B cell (primary cell): ENCODE measurements at regions not wholly inside any gene's neighbourhood (a gene's known extent, or its start where the extent isn't known, plus 50 kb on each side); places are given as distances from the start of the nearest gene placed in this dataset.

Experiments used
- ATAC-seq: fragments of 200-7000 bp; cut with Tn5 transposase; one replicate; pipeline ENCODE4 v1.10.0; 2021; ENCODE audit warnings: low read depth, mild to moderate bottlenecking, moderate number of reproducible peaks, moderate library complexity
- CTCF ChIA-PET: fragments of 350-600 bp; sonication (Branson Sonifier 250); formaldehyde crosslinking; loops from one replicate; lab custom pipeline; 2021; ENCODE audit warnings: antibody characterized with exemption, inconsistent platforms; lab: Charles Lee
- POLR2A ChIA-PET: fragments of 350-600 bp; sonication (Branson Sonifier 250); formaldehyde crosslinking; loops from one replicate; lab custom pipeline; 2021; ENCODE audit warnings: antibody characterized with exemption; lab: Charles Lee
- DNase-seq: peaks from one replicate; pipeline ENCODE4 v3.0.0; 2013
- H2AFZ ChIP-seq: 2 replicates; pipeline ENCODE4 v1.6.1; 2012; ENCODE audit warnings: mild to moderate bottlenecking, low read depth, low read length; ENCODE audit not compliant: insufficient read depth, poor library complexity, severe bottlenecking
- H3K27ac ChIP-seq, 2 donors: 1 replicate in 1 of 2; 2 replicates in 1 of 2; pipeline ENCODE4 v1.5.1; 2012 to 2013; ENCODE audit warnings: low read length in 2 of 2, mild to moderate bottlenecking in 2 of 2, moderate library complexity in 1 of 2
- H3K27me3 ChIP-seq, 4 experiments: fragments of 200-600 bp in 1 of 4; sonication (generic) in 1 of 4; replicated peaks in 1 of 4; 1 replicate in 2 of 4; 2 replicates in 2 of 4; pipeline versions ENCODE4 v1.6.1 to v1.7.0; 2013 to 2016; ENCODE audit warnings: low read length in 3 of 4, mild to moderate bottlenecking in 2 of 4, mixed read lengths in 1 of 4, moderate library complexity in 1 of 4; ENCODE audit not compliant: insufficient read depth in 4 of 4, control insufficient read depth in 3 of 4; ENCODE audit errors: control extremely low read depth in 1 of 4
- H3K36me3 ChIP-seq, 2 experiments: replicated peaks in 1 of 2; 1 replicate in 1 of 2; 2 replicates in 1 of 2; pipeline versions ENCODE4 v1.6.1 to v1.7.1; 2013; ENCODE audit warnings: low read length in 1 of 2; ENCODE audit not compliant: insufficient read depth in 2 of 2, control insufficient read depth in 1 of 2; ENCODE audit errors: control extremely low read depth in 1 of 2, extremely low read depth in 1 of 2
- H3K4me1 ChIP-seq, 2 donors: fragments of 200-600 bp in 1 of 2; sonication (generic) in 1 of 2; 1 replicate in 1 of 2; 2 replicates in 1 of 2; pipeline versions ENCODE4 v1.5.1 to v1.6.1; 2013 to 2017; ENCODE audit warnings: low read length in 2 of 2; ENCODE audit not compliant: control insufficient read depth in 2 of 2, insufficient read depth in 2 of 2
- H3K4me2 ChIP-seq: replicated peaks from 2 replicates; pipeline ENCODE3; 2012; ENCODE audit warnings: mild to moderate bottlenecking, low read depth, low read length; ENCODE audit not compliant: poor library complexity, severe bottlenecking
- H3K4me3 ChIP-seq, 5 experiments: fragments of 200-600 bp in 1 of 5; sonication (generic) in 1 of 5; 1 replicate in 3 of 5; 2 replicates in 2 of 5; pipeline versions ENCODE4 v1.5.1 to v1.7.0; 2011 to 2016; ENCODE audit warnings: low read length in 4 of 5, mild to moderate bottlenecking in 4 of 5, low read depth in 2 of 5, control low read depth in 1 of 5, moderate library complexity in 1 of 5; ENCODE audit not compliant: insufficient read depth in 1 of 5; ENCODE audit errors: control extremely low read depth in 1 of 5, extremely low read depth in 1 of 5
- H3K79me2 ChIP-seq: fragments of 200-600 bp; sonication (generic); one replicate; pipeline ENCODE4 v1.6.0; 2016; ENCODE audit warnings: low read length; ENCODE audit not compliant: control insufficient read depth, insufficient read depth
- H3K9ac ChIP-seq: fragments of 200-600 bp; sonication (generic); 2 replicates; pipeline ENCODE4 v1.6.1; 2017; ENCODE audit warnings: mild to moderate bottlenecking, low read length, moderate library complexity
- H3K9me3 ChIP-seq, 3 donors: one replicate each; pipeline versions ENCODE4 v1.6.1 to v1.7.1; 2013; ENCODE audit warnings: low read length in 2 of 3; ENCODE audit not compliant: control insufficient read depth in 2 of 3, insufficient read depth in 1 of 3; ENCODE audit errors: control extremely low read depth in 1 of 3
- H4K20me1 ChIP-seq: 2 replicates; pipeline ENCODE4 v1.6.0; 2012; ENCODE audit warnings: mild to moderate bottlenecking, low read length; ENCODE audit not compliant: insufficient read depth, control insufficient read depth, poor library complexity, severe bottlenecking
- H3K27ac Mint-ChIP-seq: one replicate; pipeline ENCODE4 v1.8.0; 2021; ENCODE audit warnings: mixed read lengths
- H3K27me3 Mint-ChIP-seq: one replicate; pipeline ENCODE4 v1.8.0; 2021; ENCODE audit warnings: mixed read lengths
- H3K4me1 Mint-ChIP-seq: one replicate; pipeline ENCODE4 v1.8.0; 2021; ENCODE audit warnings: mixed read lengths
- H3K4me3 Mint-ChIP-seq: one replicate; pipeline ENCODE4 v1.8.0; 2021; ENCODE audit warnings: mixed read lengths
- H3K9me3 Mint-ChIP-seq: one replicate; pipeline ENCODE4 v1.8.0; 2022; ENCODE audit warnings: mixed read lengths; ENCODE audit not compliant: insufficient read depth
- EZH2 ChIP-seq: IDR thresholded peaks from 2 replicates; pipeline ENCODE4 v1.6.1; 2012; ENCODE audit warnings: borderline replicate concordance, low read depth, mild to moderate bottlenecking, moderate library complexity, low read length; ENCODE audit not compliant: insufficient read depth, poor library complexity, severe bottlenecking
- WGBS: methylation state at CpG from one replicate; pipeline ENCODE4 v1.1.5; 2013; ENCODE audit warnings: missing lambda C conversion rate; ENCODE audit not compliant: insufficient coverage; 5-methylcytosine and 5-hydroxymethylcytosine counted together
- intact Hi-C: fragments of 100-400 bp; cut with micrococcal nuclease; formaldehyde crosslinking; loops from one replicate; pipeline ENCODE4 v1.10.0; 2022
- TF ChIP-seq, protein P1 (sequence below): fragments of 200-600 bp; IDR thresholded peaks from one replicate; pipeline ENCODE4 v1.8.0; 2022; ENCODE audit warnings: antibody characterized with exemption, mild to moderate bottlenecking

DNA sequence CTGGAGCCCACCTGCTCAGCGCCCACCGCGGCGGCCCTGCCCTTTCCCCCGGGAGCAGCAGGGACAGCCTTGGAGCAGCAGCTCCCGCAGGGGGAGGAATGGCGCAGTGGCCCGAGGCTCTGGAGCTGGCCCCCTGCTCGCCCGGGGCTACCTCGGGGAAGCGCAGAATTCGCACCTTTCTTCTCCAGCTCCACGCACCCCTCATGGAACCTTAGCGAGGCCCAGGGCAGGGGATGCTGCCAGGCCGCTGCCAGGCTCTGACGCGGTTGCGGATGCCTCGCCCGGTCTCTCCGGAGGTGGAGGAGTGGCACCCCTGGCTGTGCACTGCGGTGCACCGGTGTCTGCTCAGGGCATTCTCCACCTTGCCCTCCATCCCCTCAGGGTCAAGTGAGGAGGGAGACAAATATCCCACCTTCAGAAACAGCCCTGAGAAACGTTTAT lies 84.9 kb upstream of the MKI67 start:
- Mint-ChIP-seq H3K4me1 (peaks cover 12% of the 10 kb centered on the region), H3K27me3 (peaks cover 31% of the 10 kb centered on the region), H3K9me3 (no peaks in the 10 kb centered on the region), H3K4me3 (peak overlapping the region; percentile 57), H3K27ac (no peak overlapping the region)
- no peaks in the 10 kb centered on the region for H3K36me3 ChIP-seq
- peak overlapping the region in 4 of 5 experiments; percentile 54 to 77 (median 72) for H3K4me3 ChIP-seq
- no peak for DNase-seq
- peaks cover 0 to 21% (median 0%) of the 10 kb centered on the region in 3 donors for H3K9me3 ChIP-seq
- H3K4me2 ChIP-seq: peak overlapping the region; percentile 82
- ChIA-PET CTCF (interaction anchor here (1.0 to 2.0 kb wide), 8 partner anchors 10 to 133 kb away, joined by 3 to 6 read pairs (median 4); no protein-coding TSS in a partner anchor), POLR2A (no interaction called here)
- TF ChIP-seq EZH2: no peak
- TF ChIP-seq, protein P1, sequence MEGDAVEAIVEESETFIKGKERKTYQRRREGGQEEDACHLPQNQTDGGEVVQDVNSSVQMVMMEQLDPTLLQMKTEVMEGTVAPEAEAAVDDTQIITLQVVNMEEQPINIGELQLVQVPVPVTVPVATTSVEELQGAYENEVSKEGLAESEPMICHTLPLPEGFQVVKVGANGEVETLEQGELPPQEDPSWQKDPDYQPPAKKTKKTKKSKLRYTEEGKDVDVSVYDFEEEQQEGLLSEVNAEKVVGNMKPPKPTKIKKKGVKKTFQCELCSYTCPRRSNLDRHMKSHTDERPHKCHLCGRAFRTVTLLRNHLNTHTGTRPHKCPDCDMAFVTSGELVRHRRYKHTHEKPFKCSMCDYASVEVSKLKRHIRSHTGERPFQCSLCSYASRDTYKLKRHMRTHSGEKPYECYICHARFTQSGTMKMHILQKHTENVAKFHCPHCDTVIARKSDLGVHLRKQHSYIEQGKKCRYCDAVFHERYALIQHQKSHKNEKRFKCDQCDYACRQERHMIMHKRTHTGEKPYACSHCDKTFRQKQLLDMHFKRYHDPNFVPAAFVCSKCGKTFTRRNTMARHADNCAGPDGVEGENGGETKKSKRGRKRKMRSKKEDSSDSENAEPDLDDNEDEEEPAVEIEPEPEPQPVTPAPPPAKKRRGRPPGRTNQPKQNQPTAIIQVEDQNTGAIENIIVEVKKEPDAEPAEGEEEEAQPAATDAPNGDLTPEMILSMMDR: no peak
- ATAC-seq: no peak
- WGBS: 61% methylated on average over 18 of the region's 25 CpGs
- no peaks in the 10 kb centered on the region for H3K79me2 ChIP-seq
- no peaks in the 10 kb centered on the region for H4K20me1 ChIP-seq
- peak overlapping the region; percentile 74 for H3K9ac ChIP-seq
- intact Hi-C loops: loop anchor here (5.0 kb wide), 5 partner anchors 64 to 1901 kb away; partner anchors contain the start of gene C10orf143
- peaks cover 8 to 12% of the 10 kb centered on the region in 2 donors for H3K4me1 ChIP-seq
- peaks cover 0 to 23% (median 2%) of the 10 kb centered on the region in 4 experiments for H3K27me3 ChIP-seq
- peak overlapping the region in 1 of 2 donors; percentile 76 for H3K27ac ChIP-seq
- H2AFZ ChIP-seq: peak overlapping the region; percentile 87

DNA sequence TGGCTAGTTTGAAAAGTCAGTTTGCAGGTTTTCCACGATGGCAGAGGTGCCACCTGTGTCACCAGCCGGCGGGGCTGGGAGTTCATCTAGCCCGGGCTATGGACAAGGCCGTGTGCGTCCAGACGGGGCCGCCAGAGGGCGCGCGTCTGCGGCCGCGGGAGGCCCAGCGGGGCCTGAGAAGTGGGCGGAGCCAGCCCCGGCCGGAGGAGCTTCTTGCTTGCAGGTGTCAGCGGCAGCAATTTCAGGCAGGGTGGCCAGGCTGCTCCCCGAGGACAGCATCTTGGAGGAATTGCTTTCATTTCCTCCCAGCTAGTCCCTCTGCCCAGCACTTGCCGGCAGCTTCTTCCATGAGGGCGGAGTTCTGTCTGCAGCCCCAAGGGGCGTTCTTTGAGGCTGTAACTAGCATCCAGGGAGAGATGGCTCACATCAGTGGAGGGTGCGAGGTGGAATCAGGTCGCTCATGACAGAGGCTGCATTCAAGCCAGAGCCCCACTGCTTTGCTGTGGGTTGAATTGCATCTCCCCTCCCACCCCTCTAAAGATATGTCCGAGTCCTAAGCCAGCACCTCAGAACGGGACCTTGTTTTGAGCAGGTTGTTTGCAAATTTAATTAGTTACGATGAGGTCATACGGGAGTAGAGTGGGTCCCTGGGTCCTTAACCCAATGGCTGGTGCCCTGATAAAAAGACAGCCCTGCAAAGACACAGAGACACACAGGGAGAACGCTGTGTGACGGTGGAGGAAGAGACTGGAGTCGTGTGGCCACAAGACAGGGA lies 85.9 kb upstream of the MKI67 start:
- Histone ChIP-seq H3K4me3 (no peak overlapping the region), H3K27me3 (peaks cover 0 to 13% (median 0%) of the 10 kb centered on the region in 4 experiments), H3K27ac (no peak overlapping the region), H3K79me2 (no peaks in the 10 kb centered on the region), H4K20me1 (no peaks in the 10 kb centered on the region), H3K36me3 (no peaks in the 10 kb centered on the region), H3K9ac (no peak overlapping the region), H3K4me2 (peak overlapping the region; percentile 67), H3K4me1 (peaks cover 8 to 12% of the 10 kb centered on the region in 2 donors), H3K9me3 (peaks cover 0 to 21% (median 0%) of the 10 kb centered on the region in 3 donors), H2AFZ (peak overlapping the region; percentile 52)
- Mint-ChIP-seq H3K9me3 (no peaks in the 10 kb centered on the region), H3K4me3 (peak overlapping the region; percentile 82), H3K4me1 (peaks cover 12% of the 10 kb centered on the region), H3K27ac (peak overlapping the region; percentile 78), H3K27me3 (peaks cover 23% of the 10 kb centered on the region)
- intact Hi-C loops: loop anchor here (1.0 to 5.0 kb wide), 6 partner anchors 65 to 1900 kb away; partner anchors contain the start of genes C10orf143 and MKI67
- 21% methylated on average over 30 of the region's 32 CpGs for WGBS
- peak; percentile 87 for ATAC-seq
- ChIA-PET POLR2A (no interaction called here), CTCF (interaction anchor here (0.6 to 2.0 kb wide), 18 partner anchors 10 to 1916 kb away, joined by 3 to 6 read pairs (median 3); no protein-coding TSS in a partner anchor)
- DNase-seq: peak; percentile 89
- TF ChIP-seq EZH2: no peak
- TF ChIP-seq, protein P1: peak; percentile 89
